CD4-positive, alpha-beta T cell treated with Interleukin-1 beta for 1 hour (primary cell): ENCODE measurements at regions not wholly inside any gene's neighbourhood (a gene's known extent, or its start where the extent isn't known, plus 50 kb on each side); places are given as distances from the start of the nearest gene placed in this dataset.

Source experiments
- DNase-seq, 2 donors: peaks; one replicate each; pipeline ENCODE4 v3.0.0-alpha.2; 2020 to 2022

DNA sequence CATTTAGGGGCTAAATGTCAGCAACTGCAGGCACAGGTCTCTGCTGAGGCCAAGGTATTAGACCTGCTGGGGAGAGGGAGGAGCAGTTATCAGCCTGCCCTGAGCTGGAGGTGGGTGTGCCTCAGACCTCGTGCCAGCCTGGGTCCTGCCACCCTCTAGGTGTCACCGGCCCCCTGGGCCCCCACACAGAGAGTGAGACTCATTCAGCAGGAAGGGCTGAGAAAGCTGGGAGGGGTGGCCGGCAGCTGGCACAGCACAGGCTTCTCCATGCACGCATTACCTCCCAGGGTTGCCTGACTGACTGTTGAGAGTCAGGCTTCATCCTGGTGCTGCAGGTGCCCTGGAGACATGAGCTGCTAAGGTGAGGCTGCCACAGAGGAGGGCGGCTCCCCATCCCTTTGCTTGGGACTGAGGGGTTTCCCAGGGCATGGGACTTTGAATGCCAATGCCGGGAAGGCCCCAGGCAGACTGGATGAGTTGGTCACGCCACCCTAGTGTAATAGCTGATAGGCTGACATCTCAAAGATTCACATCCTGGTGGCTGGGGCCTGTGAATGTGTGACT lies 75.3 kb upstream of the C14orf180 start:
- no peak for DNase-seq

DNA sequence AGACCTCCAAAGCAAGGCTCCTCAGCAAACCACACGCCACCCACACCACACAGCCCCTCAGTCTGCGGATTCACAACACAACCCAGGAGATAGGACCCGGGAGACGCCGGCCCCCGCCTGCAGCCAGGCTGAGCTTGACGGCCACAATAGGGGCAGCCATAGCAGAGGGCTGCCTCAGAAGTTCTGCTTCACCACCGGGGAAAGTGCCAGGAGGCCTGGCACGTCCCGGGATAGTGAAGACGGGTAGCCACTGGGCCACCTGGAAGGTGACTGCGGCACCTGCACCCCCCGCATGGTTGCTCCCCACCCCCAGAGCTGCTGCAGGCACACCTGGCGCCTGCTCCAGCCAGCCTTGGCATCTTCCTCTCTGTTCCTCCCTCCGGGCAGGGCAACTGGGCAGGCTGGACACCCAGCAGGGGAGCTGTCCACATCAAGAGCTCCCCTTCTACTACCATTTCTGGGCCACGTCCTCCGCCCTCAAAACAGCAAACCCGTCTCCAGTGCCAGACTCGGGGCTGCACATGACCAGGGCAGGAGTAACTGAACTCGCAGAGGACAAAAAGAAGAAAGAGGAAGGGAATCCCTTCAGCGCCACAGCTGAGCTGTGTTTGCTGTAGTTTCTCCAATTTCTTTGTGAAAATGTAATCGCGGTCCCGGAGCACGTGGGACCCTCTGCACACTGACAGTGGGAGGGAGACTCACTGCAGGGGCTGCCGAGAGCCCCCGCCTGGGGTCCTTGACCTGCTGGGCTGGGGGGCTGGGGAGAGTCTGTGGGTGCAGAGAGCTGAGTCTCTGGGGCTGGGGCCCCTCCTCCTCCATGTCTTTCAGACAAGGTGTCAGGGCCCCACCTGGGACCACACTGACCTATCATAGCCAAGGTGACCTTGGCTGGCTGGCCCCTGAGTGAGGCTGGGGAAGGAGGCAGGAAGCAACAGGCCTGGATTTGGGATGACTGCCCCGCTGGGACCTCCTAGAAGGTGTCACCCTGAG lies 74.2 kb upstream of the C14orf180 start:
- DNase-seq, result no peak

DNA sequence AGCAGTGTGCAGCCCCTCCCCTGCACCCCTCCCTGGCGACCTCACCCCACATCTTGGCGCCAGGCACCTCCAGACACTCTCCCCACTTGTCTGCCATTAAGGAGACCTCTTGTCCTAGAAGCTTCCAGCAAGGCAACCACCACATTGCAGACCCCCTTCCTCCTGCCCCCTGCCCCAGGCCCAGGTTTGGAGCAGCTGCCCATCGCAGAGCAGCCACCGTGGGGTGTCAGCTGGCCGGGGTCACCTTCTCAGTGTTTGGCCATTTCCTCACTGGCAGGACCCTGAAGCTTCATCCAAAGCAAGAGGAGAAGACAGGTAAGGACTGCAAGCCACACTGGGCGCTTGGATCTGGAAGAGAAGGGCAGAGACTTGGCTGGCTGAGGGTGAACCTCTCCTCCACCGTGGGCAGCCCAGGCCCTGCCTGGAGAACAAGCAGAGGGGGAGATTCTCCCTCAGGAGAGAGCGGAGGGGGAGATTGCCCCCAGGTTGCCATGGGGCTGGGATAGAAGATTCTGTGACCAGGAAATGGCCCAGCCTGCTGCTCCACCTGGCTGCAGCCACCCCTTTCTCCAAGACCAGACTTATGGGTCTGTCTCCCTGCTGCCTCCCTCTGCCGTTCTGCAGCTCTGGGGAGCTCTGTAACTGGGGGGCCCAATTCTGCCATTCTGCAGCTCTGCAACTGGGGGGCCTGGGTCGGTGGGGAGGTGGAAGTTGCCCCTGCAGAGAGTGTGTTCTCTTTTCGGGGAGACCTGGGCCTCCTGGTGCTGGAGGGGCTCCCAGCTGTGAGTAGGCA lies 72.9 kb upstream of the C14orf180 start:
- DNase-seq, result no peak

DNA sequence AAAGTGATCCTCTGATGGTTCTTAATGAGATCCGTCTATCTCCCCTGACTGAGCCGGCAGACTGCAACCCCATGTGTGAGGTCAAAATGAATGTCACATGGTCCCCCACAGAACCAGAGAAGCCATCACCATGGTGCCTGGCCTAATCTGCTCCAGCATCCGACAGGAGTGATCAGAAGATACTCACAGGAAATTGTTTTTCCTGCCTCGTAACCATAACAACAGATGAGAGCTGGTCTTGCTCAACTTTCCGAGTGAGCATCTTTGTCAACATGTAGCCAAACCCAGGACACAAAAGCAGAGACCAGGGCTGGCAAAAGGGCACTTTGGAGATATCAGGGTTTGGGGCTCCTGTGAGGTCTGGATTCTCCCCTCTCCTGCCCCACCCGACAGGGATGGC lies 72.1 kb upstream of the C14orf180 start:
- DNase-seq, result no peak

DNA sequence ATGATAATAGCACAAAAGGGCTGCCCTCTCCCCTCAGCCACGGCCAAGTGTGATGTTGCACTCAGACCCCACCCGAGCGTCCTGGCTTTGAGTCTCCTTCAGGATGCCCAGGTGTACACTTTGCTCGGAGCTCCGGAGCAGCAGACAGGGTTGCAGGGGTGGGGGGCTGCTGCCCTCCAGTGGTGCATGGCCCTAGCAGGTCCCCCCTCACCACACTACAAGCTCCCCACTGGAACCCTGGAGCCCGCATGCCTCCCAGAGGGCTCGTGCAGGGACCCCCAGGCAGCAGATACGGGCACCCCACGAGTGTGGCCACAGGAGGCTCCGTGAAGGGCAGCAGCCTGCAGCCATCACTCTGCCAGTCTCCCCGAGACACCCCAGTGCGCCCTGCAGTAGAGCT lies 69.9 kb upstream of the C14orf180 start:
- DNase-seq, result no peak

DNA sequence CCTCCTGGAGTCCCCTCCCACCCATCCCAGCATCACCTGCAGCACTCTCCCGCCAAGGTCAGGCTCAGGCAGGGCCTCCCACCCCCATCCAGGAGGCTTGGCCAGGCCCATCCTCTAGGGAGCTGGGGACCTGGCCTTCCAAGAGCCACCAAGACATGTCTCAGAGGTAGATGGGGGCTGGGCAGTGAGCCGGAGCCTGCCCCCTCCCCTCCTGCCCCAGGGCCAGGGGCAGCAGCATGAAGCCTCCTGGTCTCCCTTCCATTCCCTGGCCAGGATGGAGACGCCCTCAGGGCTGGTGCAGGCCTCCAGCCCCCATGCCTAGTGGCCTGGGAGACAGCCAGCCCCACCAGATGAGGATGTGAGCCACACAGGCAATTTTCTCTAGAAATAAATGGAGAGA lies 69.3 kb upstream of the C14orf180 start:
- DNase-seq, result no peak

DNA sequence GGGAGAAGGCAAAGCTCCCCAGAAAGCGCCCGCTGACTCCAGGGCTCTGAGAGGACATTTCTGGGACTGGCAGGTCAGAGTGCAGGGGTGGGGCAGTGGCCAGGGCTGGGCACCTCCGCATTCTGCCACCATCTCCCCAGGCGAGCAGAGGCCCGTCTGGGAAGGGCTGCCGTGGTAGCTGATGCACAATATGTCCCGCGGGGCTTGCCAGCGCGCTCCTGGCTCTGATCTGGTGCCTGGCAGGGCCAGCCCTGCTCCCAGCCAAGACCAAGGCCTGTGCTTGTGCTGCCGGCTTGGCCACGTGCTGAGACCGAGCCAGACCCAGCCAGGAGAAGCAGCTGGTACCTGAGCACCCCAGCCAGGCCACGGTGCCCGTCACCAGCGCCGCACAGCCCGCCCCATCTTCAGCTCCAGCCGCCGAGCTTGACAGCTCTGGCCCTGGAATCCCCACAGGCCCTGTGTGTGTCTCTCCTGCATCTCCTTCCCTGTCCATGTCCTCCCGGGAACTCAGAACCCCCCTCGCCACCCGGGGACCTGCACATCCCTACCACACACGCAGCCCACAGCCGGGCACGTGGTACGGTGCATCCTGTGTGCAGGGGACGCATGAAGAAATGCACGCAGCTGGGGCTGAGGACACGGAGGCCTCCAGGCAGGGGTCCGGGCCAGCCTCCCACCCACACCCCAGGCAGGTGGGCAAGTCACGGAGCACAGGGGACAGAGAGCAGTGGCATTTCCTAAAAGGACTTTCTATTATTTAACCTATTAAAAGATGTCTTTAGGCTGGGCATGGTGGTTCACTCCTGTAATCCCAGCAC lies 68.6 kb upstream of the C14orf180 start:
- no peak for DNase-seq

DNA sequence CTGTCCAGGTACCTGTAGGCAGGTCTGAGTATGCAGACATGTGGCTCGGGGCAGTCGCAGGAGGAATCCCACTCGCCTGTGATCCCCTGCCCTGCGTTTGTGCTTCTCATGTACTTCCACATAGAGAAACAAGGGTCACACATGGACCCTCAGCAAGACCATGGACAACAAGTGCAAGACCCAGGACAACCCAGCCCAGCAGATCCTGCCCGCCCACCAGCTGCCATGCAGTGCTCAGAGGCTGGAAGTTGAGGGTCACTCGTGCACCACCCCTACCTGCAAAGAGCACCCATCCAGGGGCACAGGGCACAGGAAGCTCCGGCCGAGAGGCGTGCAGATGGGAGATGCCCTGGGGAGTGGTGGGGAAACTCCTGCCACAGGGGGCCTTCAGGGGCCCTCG lies 67.5 kb upstream of the C14orf180 start:
- no peak for DNase-seq

DNA sequence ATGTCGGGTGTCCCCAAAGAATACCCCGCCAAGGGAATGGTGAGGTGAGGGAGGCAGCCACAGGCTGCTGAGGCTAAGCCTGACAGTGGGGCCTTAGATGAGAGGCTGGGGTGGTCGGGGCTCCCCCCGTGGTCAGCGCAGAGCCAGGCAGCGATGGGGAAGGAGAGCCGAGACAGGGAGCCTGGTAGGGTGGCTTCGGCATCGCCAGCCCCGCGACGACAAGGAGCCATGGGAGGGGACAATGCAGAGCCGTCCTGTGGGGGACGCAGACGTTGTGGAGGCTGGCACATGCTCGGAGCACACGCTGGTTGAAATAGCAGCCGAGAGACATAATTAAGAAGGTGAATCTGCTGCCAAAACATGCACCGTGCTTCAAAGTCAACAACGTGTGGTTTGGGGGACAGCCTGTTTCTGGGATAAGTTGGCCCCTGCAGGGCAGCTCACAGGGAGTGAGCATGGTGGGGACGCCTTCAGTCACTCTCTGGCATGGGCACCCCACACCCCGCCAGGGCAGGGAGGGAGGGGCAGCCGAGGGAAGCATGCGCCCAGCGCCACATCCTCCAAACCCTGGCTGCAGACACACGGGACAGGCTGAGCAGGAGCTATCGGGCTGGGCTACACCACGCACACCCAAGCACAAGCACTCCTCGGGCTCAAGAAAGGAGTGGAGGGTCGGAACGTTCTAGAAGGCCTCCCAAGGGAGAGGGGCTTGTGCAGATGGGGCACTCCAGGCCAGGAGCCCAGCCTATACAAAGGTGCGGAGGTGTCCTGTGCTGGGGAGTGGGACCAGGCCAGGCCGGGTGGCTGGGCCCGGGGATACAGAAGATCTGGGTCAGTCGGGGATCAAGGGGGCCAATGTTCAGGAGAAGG lies 66.6 kb upstream of the C14orf180 start:
- no peak for DNase-seq

DNA sequence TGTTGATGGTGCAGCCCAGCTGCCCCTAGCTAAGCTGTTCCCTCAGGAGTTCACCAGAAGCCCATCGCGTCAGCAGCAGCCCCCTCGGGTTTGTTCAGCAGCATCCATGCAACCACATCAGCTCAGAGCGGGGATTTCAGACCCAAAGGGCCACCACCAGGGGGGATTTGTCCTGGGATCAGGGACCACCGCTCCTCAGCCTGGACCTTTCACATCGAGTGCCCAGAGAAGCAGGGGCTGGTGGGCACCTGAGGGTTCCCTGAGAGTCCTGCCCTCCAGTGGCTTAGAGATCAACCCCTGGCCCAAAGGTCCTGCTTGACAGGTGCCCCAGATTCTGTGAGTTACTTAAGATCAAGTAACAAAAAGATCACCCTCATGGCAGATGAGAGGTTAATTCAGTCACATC lies 65.9 kb upstream of the C14orf180 start:
- no peak for DNase-seq

DNA sequence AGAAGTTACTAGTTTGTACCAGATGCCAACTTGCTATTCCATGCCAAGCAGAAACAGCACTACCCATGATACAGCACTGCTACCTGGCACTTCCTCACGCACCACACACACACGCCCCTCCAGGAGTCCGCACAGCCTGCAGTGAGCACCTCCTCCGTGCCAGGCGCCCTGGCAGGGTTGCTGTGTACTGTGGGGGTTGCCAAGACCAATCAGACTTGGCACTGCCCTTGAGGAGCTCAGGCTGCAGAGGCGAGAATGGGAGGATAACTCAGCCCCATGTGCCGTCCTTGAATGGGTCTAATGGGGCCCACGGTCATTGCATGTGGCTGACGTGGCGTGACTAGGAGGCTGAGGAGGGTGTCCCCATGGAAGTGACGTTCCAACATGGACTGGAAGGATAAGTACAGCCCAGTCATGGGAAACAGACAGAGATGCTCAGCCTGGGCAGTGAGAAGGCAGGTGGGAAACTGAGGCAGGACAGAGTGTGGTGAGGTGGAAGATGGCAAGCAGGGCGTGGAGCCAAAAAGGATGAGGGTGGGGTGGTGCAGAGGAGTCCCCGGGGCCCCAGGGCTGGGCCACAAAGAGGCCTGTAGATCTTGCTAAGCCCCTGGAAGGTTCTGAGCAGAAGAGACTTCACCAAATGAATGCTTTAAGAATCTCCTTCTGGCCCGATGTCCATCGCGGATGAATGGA lies 65.3 kb upstream of the C14orf180 start:
- no peak for DNase-seq

DNA sequence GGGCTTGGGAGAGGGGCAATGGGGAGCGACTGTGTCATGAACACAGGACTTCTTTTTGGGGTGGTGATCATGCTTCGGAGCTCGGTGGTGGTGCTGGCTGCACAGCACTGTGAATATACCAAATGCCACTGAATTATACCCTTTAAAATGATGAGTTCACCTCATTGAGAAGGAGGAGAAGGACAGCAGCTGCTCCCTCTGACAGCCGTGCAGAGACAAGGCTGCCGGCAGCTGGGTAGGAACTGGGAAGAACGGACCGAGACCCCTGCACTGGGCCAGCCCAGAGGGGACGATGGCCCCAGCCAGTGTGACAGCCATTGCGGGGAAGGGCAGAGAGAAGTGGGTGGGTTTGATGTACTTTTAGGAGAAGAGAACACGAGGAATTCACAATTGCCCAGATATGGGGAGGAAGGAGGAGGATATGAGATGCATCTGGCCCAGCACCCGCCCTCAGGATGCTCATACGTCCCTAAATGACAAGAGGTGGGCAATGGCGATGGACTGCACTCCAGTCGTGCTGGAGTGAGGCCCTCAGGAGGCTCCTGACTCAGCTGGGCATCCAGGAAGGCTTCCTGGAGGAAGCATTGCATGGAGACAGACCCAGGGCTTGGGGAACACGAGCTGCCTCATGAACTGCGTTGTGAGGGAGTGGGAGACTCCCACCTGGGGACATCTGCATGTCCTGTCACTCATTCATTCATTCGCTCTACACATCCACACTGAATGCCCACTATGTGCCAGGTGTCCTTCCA lies 64.3 kb upstream of the C14orf180 start:
- no peak for DNase-seq

DNA sequence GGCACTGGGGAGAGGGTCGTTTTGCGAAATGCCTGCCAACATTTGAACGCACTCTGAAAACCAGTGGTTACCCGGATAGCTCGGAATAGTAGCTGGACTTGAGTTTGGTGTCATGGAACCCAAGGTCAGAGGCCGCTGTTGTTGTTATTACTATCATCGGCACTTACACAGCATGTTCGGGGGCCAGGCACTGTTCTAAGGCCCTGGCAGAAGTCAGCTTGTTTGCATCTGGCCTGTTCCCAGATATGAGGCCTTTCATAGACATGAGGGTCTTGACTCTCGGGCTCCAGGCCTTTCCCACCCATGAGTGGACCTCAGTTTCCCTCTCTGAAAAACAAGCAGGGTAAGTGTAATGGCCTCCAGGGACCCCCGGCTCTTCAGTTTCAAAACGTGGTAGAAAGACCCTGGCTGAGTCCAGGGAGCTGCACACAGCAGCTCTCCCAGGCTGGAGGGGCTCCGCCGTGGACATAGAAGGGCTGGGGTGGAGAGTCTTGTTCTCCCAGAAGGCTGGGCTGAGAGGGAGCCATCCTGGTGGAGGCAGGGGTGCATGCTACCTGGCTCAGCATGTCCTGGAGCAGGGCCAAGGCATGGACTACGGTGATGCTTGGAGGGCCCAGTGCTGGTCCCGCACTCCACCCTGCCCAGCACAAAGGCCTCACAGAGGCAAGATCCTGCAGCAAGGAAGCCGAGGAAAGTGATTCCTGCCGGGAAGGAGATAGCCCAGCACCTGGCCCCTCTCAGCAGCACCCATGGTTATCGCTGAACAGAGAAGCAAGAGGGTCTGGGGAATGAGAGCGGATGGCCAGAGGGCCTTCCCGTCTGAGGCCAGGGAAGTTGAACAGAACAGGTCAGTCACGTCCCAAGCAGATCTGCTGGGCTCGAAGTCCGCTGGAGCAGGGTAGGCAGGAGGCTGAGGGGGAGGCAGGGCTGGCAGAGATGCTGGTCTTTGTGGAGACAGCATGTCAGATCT lies 63.5 kb upstream of the C14orf180 start:
- no peak for DNase-seq

DNA sequence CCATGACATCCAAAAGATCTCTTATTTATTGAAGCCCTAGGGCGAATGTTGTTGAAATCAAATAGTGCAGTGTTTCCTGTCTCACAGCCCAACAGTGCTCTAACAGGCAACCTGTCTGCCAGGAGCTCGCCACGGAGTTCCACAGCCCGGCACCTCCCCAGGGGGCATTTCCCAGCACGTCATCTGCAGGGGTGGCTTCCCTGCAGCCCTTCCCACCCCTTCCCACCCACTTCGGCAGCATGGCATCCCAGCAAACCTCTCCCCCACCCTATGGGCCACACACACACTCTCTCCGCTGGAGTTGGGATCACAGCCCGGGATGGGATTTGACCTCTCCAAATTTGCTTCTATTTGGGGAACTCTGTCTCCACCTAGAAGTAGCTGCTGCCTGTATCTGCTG lies 62.7 kb upstream of the C14orf180 start:
- no peak for DNase-seq

DNA sequence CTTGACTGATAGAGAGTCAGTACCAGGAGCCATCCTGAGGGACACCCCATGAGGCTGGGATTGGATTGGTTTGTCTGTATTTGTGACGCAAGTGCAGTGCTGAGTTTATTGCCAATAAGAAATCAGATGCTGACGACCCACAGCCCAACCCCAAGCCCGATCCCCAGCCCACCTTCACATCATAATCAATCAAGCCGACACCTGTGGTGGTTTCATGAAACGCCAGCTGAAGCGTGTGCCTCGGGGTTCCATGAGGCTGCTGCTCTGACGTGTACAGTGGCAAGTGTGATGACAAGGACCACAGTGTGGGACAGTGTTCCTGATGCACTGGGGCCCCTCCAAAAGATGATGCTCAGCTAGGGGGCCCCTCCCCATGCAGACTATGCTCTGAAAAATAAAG lies 62.1 kb upstream of the C14orf180 start:
- DNase-seq, result no peak

DNA sequence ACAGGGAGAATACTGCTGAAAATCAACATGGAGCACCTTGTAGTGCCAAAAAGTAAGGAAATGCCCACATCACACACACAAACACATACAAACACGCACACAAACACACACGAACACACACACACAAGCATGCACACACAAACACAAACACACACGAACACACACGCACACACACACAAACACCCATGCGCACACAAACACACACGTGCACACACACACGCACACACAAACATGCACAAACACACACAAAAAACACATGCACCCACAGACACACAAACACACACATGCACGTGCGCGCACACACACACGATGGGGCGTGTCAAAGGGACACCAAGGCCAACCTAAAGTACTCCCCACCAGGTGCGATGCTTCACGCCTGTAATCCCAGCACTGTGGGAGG lies 61.7 kb upstream of the C14orf180 start:
- no peak for DNase-seq

DNA sequence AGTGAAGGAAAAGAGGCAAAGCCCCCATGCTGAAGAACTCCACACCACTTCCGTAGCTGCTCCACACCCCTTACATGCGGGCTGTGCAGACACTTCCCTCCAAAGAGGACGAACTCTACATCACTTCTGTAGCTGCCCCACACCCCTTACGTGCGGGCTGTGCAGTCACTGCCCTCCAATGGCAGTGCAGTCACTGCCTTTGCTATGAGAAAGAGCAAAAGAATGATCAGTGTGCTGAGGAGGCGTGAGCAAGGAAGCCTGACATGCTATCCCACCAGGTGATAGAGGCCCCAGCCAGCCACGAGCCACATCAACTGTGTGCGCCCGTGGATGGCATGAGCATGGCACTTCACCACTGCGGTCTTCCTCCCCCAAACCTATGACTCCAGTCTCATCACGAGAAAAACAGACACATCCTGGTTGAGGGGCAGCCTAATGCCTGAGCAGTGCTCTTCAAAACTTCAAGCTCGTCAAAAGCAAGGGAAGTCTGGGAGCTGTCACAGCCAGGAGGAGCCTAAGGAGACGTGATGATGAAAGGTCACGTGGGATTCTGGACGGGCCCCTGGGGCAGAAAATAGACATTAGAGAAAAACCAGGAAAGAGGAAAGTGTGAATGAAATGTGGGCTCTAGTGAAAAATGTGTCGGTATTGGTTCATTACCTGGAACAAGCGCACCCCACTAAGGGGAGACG lies 60.8 kb upstream of the C14orf180 start:
- DNase-seq, result no peak

DNA sequence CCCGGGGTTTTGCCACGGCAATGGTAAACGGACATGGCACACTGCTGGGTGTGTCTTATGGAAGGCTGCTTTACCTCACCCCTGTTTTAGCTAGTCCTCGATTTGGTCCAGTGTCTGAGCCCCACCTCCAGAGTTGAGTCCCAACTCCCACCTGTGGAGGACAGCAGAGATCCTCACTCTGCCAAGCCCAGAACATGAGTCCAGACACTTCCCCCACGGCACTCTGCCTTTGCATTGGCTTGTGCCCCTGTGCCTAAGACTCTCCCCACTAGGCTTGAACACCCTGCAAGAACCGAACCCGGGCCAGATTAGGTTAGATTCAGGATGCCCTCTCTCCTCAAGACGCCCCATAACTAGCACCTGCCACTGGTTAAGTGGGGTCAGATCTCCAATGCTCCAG lies 59.8 kb upstream of the C14orf180 start:
- DNase-seq, result no peak
